ENCODE measurements at regions not wholly inside any gene's neighbourhood (a gene's known extent, or its start where the extent isn't known, plus 50 kb on each side); places are given as distances from the start of the nearest gene placed in this dataset.

GRCh38 chr11:134559602-134559962 is 147.5 kb upstream of the B3GAT1 start:
- Histone ChIP-seq H3K36me3 (ENCODE audit: control insufficient read depth, insufficient read depth, low read length) (no peaks in the 10 kb centered on the region), H3K27me3 (ENCODE audit: control insufficient read depth in 2 of 2, insufficient read depth in 2 of 2, low read length in 2 of 2) (peaks cover 0 to 40% of the 10 kb centered on the region in 2 experiments; a peak in 3 of 5 replicates), H3K9me1 (ENCODE audit: control insufficient read depth, insufficient read depth, low read length) (no peaks in the 10 kb centered on the region), H3K79me2 (ENCODE audit: control insufficient read depth, insufficient read depth, low read length) (no peaks in the 10 kb centered on the region), H3K9ac (ENCODE audit: insufficient read depth in 1 of 2, low read depth in 2 of 2, low read length in 2 of 2) (no peak overlapping the region), H3K4me1 (replicated peaks in 1 of 2; ENCODE audit: control insufficient read depth in 2 of 2, insufficient read depth in 2 of 2, low read length in 2 of 2) (no peaks in the 10 kb centered on the region), H2AFZ (ENCODE audit: low read depth, low read length) (no peak overlapping the region), H3K4me2 (ENCODE audit: insufficient read depth, low read length) (no peak overlapping the region), H3K9me3 (replicated peaks; ENCODE audit: control insufficient read depth, insufficient read depth, low read depth, low read length) (no peaks in the 10 kb centered on the region), H4K20me1 (replicated peaks; ENCODE audit: control insufficient read depth, insufficient read depth, low read length) (no peaks in the 10 kb centered on the region), H3K4me3 (no peak overlapping the region), H3K27ac (ENCODE audit: extremely low read depth, low read depth, low read length) (no peak overlapping the region)
- ATAC-seq (no peak), FAIRE-seq (no peak), DNase-seq (ENCODE audit: extremely low read depth in 1 of 4, low spot score in 3 of 4) (no peak)
- 2% methylated on average over 7 of the region's 9 CpGs for WGBS (ENCODE audit: insufficient coverage, low coverage, missing lambda C conversion rate)
- intact Hi-C loops (cut with micrococcal nuclease) = no loop called here
- CTCF ChIA-PET (ENCODE audit: low intra/inter-chr PET ratio) = no interaction called here
- no TSS peak for BruUV-seq (replicated peaks)
- POLR2A ChIA-PET = interaction anchor here (0.7 kb wide), 1 partner anchor 92 kb away, joined by 3 read pairs; no protein-coding TSS in a partner anchor
- in situ Hi-C loops (cut with MboI) = no loop called here
- TF ChIP-seq SPI1 (IDR thresholded peaks at IDR 0.05; ENCODE audit: borderline replicate concordance, low read depth, low read length) (0 out of 2 replicates have a peak, but pooled peaks have one; percentile 4), YY1 (IDR thresholded peaks at IDR 0.05; ENCODE audit: borderline replicate concordance in 1 of 3, control insufficient read depth in 1 of 3, extremely low read depth in 1 of 3, insufficient read depth in 3 of 3, insufficient read length in 1 of 3, insufficient replicate concordance in 2 of 3, low read depth in 1 of 3, low read length in 2 of 3) (no peak)

GRCh38 chr11:134558916-134559601 is 147.0 kb upstream of the B3GAT1 start:
- in situ Hi-C loops (cut with MboI) (no loop called here), intact Hi-C loops (cut with micrococcal nuclease) (no loop called here)
- ATAC-seq (no peak), DNase-seq (ENCODE audit: extremely low read depth in 1 of 4, low spot score in 3 of 4) (no peak), FAIRE-seq (no peak)
- no peak overlapping the region for H2AFZ ChIP-seq (ENCODE audit: low read depth, low read length)
- H3K27ac ChIP-seq (ENCODE audit: extremely low read depth, low read depth, low read length) = no peak overlapping the region
- H3K9me3 ChIP-seq (replicated peaks; ENCODE audit: control insufficient read depth, insufficient read depth, low read depth, low read length) = no peaks in the 10 kb centered on the region
- 1% methylated on average over 11 of the region's 16 CpGs for WGBS (ENCODE audit: insufficient coverage, low coverage, missing lambda C conversion rate)
- no peak overlapping the region for H3K4me3 ChIP-seq
- H3K36me3 ChIP-seq (ENCODE audit: control insufficient read depth, insufficient read depth, low read length) = no peaks in the 10 kb centered on the region
- POLR2A ChIA-PET = interaction anchor here (0.7 kb wide), 1 partner anchor 91 kb away, joined by 3 read pairs; no protein-coding TSS in a partner anchor
- no peak overlapping the region for H3K9ac ChIP-seq (ENCODE audit: insufficient read depth in 1 of 2, low read depth in 2 of 2, low read length in 2 of 2)
- H3K4me2 ChIP-seq (ENCODE audit: insufficient read depth, low read length) = no peak overlapping the region
- H3K4me1 ChIP-seq (replicated peaks in 1 of 2; ENCODE audit: control insufficient read depth in 2 of 2, insufficient read depth in 2 of 2, low read length in 2 of 2) = no peaks in the 10 kb centered on the region
- peaks cover 0 to 40% of the 10 kb centered on the region in 2 experiments; a peak in 3 of 5 replicates for H3K27me3 ChIP-seq (ENCODE audit: control insufficient read depth in 2 of 2, insufficient read depth in 2 of 2, low read length in 2 of 2)
- H4K20me1 ChIP-seq (replicated peaks; ENCODE audit: control insufficient read depth, insufficient read depth, low read length) = no peaks in the 10 kb centered on the region
- no peaks in the 10 kb centered on the region for H3K79me2 ChIP-seq (ENCODE audit: control insufficient read depth, insufficient read depth, low read length)
- TF ChIP-seq RAD21 (CRISPR knock-in tag; conservative IDR thresholded peaks at IDR 0.05 in 1 of 2, IDR thresholded peaks at IDR 0.05 in 1 of 2) (0 out of 4 replicates have a peak, but pooled peaks of 1 of the 2 experiments have one; percentile 6), E2F3 (CRISPR knock-in tag; IDR thresholded peaks at IDR 0.05) (no peak)
- no peaks in the 10 kb centered on the region for H3K9me1 ChIP-seq (ENCODE audit: control insufficient read depth, insufficient read depth, low read length)
- no TSS peak for BruUV-seq (replicated peaks)
- CTCF ChIA-PET (ENCODE audit: low intra/inter-chr PET ratio) = no interaction called here
